Activated CD8-positive, alpha-beta T cell treated with anti-CD3 and anti-CD28 coated beads, Interleukin-2, amount 10 ng/mL, durations not matched to agents 7 days and 5 days (primary cell): ENCODE measurements at regions not wholly inside any gene's neighbourhood (a gene's known extent, or its start where the extent isn't known, plus 50 kb on each side); places are given as distances from the start of the nearest gene placed in this dataset.
"Not testable (repeated sequence)": the region's sequence is repeated elsewhere in the genome, so short reads cannot be mapped to it uniquely, and the experiment has no call there.

Source experiments
- ATAC-seq: fragments of 150-1000 bp; cut with Tn5 transposase; one replicate; pipeline ENCODE4 v1.10.0; 2021; ENCODE audit warnings: moderate library complexity
- CTCF ChIA-PET: fragments of 350-600 bp; sonication (Branson Sonifier 250); formaldehyde crosslinking; loops from one replicate; lab custom pipeline; 2021; ENCODE audit warnings: antibody characterized with exemption; lab: Charles Lee
- POLR2A ChIA-PET: fragments of 350-600 bp; sonication (Branson Sonifier 250); formaldehyde crosslinking; loops from one replicate; lab custom pipeline; 2021; ENCODE audit warnings: antibody characterized with exemption; lab: Charles Lee
- DNase-seq: peaks from one replicate; pipeline ENCODE4 v3.0.0-alpha.2; 2020
- H3K27ac Mint-ChIP-seq: one replicate; pipeline ENCODE4 v1.8.0; 2021; ENCODE audit warnings: mild to moderate bottlenecking, mixed read lengths
- H3K27me3 Mint-ChIP-seq: one replicate; pipeline ENCODE4 v1.8.0; 2021; ENCODE audit warnings: low read depth, mixed read lengths
- H3K36me3 Mint-ChIP-seq: one replicate; pipeline ENCODE4 v1.8.0; 2021; ENCODE audit warnings: low read depth, mixed read lengths
- H3K4me1 Mint-ChIP-seq: one replicate; pipeline ENCODE4 v1.8.0; 2021; ENCODE audit warnings: low read depth, mixed read lengths
- H3K4me3 Mint-ChIP-seq: one replicate; pipeline ENCODE4 v1.8.0; 2021; ENCODE audit warnings: mild to moderate bottlenecking, mixed read lengths
- H3K9me3 Mint-ChIP-seq: one replicate; pipeline ENCODE4 v1.8.0; 2022; ENCODE audit warnings: mixed read lengths; ENCODE audit not compliant: insufficient read depth

DNA sequence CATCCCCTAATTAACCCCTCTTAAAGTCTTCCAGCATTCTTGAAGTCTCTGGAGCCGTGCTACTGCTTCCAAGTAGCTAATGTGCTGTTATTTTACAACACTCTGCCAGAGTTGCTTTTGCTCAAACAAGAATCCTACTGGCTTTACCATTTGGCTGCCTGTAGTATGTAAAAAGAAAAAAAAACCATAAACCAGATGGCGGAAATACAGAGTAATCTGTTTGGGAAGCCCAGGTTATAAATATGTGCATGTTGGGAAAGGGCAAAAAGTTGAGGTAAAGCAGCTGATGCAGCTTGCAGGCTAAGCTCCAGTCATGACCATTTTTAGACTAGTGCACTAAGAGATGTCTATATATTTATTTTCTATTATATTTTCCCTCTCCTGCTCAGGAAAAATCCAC lies 313.2 kb upstream of the ETAA1 start:
- no peak overlapping the region for H3K27ac Mint-ChIP-seq
- no peaks in the 10 kb centered on the region for H3K36me3 Mint-ChIP-seq
- H3K4me3 Mint-ChIP-seq: no peak overlapping the region
- ATAC-seq (no peak), DNase-seq (no peak)
- no peaks in the 10 kb centered on the region for H3K27me3 Mint-ChIP-seq
- POLR2A ChIA-PET: no interaction called here
- CTCF ChIA-PET: no interaction called here
- H3K9me3 Mint-ChIP-seq: peaks cover 4% of the 10 kb centered on the region
- no peaks in the 10 kb centered on the region for H3K4me1 Mint-ChIP-seq

DNA sequence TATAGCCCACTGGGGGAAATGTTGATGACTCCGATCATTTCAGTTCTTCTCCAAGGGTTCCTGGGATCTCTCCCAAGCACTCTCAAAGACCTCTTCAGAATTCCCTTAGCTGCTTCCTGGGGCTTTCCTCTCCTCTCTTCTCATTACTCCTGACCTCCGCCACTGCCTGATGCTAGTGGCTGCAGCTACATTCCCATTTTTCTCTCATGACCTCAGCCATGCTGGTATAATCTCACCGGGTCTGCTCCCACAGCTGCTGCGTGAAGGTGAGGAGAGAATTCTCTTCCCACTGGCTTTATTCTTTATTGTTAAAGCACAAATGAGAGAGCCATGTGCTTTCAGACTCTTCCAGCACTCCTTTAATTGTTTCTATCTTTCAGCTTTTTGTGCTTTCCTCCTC lies 312.0 kb upstream of the ETAA1 start:
- Mint-ChIP-seq H3K27ac (no peak overlapping the region), H3K9me3 (peaks cover 4% of the 10 kb centered on the region), H3K4me1 (no peaks in the 10 kb centered on the region), H3K36me3 (no peaks in the 10 kb centered on the region), H3K27me3 (no peaks in the 10 kb centered on the region), H3K4me3 (no peak overlapping the region)
- no peak for DNase-seq
- ChIA-PET POLR2A (no interaction called here), CTCF (no interaction called here)
- ATAC-seq: no peak

DNA sequence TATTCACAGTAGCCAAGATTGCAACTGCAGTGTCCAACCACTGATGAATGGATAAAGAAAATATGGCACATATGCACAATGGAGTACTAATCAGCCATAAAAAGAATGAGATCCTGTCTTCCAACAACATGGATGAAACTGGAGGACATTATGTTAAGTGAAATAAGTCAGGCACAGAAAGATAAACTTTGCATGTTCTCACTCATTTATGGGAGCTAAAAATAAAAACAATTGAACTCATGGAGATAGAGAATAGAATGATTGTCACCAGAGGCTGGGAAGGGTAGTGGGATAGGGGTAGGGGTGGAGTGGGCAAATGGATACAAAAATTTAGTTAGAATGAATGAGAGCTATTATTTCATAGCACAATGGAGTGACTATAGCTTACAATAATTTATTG lies 305.5 kb upstream of the ETAA1 start:
- H3K9me3 Mint-ChIP-seq: no peaks in the 10 kb centered on the region
- H3K4me3 Mint-ChIP-seq: no peak overlapping the region
- H3K27ac Mint-ChIP-seq: no peak overlapping the region
- no peaks in the 10 kb centered on the region for H3K27me3 Mint-ChIP-seq
- ATAC-seq: no peak
- no peak for DNase-seq
- no peaks in the 10 kb centered on the region for H3K36me3 Mint-ChIP-seq
- POLR2A ChIA-PET: no interaction called here
- H3K4me1 Mint-ChIP-seq: no peaks in the 10 kb centered on the region
- CTCF ChIA-PET: no interaction called here

- Mint-ChIP-seq H3K4me1 (no peaks in the 10 kb centered on the region), H3K36me3 (no peaks in the 10 kb centered on the region), H3K27me3 (no peaks in the 10 kb centered on the region), H3K9me3 (no peaks in the 10 kb centered on the region), H3K4me3 (no peak overlapping the region), H3K27ac (no peak overlapping the region)
- no peak for DNase-seq
- ATAC-seq: no peak
- POLR2A ChIA-PET: no interaction called here
- CTCF ChIA-PET: no interaction called here
Measured at GRCh38 chr2:67095121-67095520, 302.0 kb upstream of the ETAA1 start.

DNA sequence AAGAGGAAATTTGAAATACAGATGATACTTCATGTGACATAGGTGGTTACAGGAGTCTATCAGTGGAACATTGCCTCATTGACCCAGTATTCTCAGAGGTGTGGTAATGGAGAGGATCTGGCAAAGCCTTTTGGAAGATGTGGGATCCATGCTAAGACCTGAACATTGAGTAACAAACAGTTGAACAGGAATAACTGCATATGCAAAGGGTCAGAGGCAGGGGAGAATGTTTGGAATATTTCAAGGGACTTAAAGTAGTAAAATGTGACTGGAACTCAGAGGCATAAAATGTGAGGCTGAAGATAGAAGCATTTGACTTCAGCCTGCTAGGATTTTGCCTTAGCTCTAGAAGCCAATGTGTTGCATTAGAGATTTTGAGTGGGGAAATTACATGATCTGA lies 300.2 kb upstream of the ETAA1 start:
- DNase-seq: no peak
- Mint-ChIP-seq H3K27ac (no peak overlapping the region), H3K4me3 (no peak overlapping the region), H3K27me3 (no peaks in the 10 kb centered on the region), H3K4me1 (no peaks in the 10 kb centered on the region), H3K9me3 (no peaks in the 10 kb centered on the region), H3K36me3 (no peaks in the 10 kb centered on the region)
- ChIA-PET CTCF (no interaction called here), POLR2A (no interaction called here)
- no peak for ATAC-seq

DNA sequence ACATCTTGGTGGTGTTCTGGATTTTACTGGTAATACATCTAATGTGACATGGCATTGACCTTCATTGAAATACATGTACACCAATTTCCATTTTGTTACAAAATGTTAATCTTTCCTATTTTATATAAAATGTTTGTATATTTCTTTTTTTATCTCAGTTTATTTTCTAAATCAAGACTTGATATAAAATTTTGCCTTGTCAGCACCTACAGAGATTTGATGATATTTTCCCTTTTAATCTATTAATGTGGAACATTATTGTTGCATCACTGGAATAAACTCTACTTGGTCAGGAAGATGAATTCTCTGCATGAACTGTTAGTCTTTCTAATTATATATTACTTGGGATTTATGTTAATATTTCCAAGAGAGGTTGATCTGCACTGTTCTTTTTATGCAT lies 294.0 kb upstream of the ETAA1 start:
- Mint-ChIP-seq H3K4me1 (no peaks in the 10 kb centered on the region), H3K4me3 (no peak overlapping the region), H3K27ac (no peak overlapping the region), H3K36me3 (no peaks in the 10 kb centered on the region), H3K27me3 (no peaks in the 10 kb centered on the region), H3K9me3 (peaks cover 5% of the 10 kb centered on the region)
- ChIA-PET CTCF (no interaction called here), POLR2A (no interaction called here)
- DNase-seq: no peak
- no peak for ATAC-seq

DNA sequence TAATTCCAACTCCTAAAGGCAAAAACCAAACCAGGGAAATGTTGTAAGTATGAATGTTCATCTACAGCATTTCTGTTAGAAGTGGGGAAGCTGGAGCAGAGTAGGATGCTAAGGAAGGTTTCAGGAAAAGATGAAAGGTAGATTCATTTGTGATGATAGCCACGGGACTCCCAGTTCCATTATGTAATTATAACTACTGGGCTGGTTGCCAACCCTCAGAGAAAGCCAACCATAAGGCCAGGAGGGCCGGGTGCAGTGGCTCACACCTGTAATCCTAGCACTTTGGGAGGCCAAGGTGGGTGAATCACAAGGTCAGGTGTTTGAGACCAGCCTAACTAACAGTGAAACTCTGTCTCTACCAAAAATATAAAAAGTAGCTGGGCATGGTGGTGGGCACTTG lies 288.9 kb upstream of the ETAA1 start:
- Mint-ChIP-seq H3K9me3 (peaks cover 5% of the 10 kb centered on the region), H3K36me3 (no peaks in the 10 kb centered on the region), H3K27ac (no peak overlapping the region), H3K4me1 (no peaks in the 10 kb centered on the region), H3K27me3 (no peaks in the 10 kb centered on the region), H3K4me3 (no peak overlapping the region)
- DNase-seq (no peak), ATAC-seq (no peak)
- ChIA-PET CTCF (no interaction called here), POLR2A (no interaction called here)

- DNase-seq (no peak), ATAC-seq (no peak)
- H3K27me3 Mint-ChIP-seq: no peaks in the 10 kb centered on the region
- ChIA-PET CTCF (no interaction called here), POLR2A (no interaction called here)
- H3K9me3 Mint-ChIP-seq: no peaks in the 10 kb centered on the region
- H3K36me3 Mint-ChIP-seq: no peaks in the 10 kb centered on the region
- no peak overlapping the region for H3K27ac Mint-ChIP-seq
- no peak overlapping the region for H3K4me3 Mint-ChIP-seq
- no peaks in the 10 kb centered on the region for H3K4me1 Mint-ChIP-seq
Measured at GRCh38 chr2:67124531-67124930, 272.6 kb upstream of the ETAA1 start.

DNA sequence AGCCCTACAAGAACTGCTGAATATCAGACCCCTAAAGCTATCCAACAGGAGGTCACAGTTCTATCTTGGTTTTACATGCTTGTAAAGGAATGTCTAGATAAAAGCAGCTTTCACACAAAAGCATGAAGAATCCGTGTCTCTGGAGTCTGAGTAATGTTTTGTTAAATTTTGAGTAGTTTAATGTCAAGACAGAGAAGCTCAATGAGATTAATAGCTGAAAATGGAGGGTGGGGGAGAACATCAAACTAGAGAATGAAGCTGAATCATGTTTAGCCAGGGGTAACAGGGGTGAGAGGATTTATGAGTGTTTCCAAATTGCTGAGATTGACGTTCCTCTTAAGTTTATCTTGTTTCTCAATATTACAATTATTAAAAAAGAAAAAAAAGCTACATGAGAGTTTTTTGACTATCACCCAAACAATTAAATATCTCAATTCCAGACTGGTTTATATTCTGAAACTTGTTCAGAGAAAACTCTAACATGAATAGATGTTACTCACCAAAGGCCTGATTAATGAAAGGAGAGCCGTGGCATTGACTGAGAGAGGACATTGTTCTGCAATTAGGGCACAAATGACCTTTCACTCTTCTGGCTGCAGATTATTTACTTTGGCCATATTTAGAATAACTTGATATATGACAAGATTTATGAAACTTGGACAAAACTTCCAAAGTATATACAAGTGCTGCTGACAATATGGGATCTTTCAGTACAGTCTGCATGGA lies 266.4 kb upstream of the ETAA1 start:
- no peak for ATAC-seq
- POLR2A ChIA-PET: no interaction called here
- no peak overlapping the region for H3K4me3 Mint-ChIP-seq
- no peaks in the 10 kb centered on the region for H3K36me3 Mint-ChIP-seq
- no peaks in the 10 kb centered on the region for H3K4me1 Mint-ChIP-seq
- H3K9me3 Mint-ChIP-seq: peaks cover 3% of the 10 kb centered on the region
- H3K27ac Mint-ChIP-seq: no peak overlapping the region
- DNase-seq: no peak
- CTCF ChIA-PET: no interaction called here
- no peaks in the 10 kb centered on the region for H3K27me3 Mint-ChIP-seq

DNA sequence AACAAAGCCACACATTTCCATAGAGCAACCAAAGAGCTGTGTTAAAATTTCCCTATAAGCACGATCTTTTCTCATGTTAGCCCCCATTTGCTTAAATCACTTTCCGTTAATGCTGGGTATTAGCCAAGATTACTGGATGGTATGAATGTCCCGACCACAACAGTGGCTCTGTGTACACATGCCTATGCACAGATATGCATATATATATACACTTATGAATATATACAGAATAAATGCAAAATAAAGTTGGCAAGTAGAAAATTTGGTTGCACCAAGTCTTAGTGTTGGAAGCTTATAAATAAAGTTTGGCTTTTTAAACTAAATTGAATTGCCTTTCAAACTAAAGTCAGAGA lies 265.9 kb upstream of the ETAA1 start:
- Mint-ChIP-seq H3K4me1 (no peaks in the 10 kb centered on the region), H3K9me3 (peaks cover 3% of the 10 kb centered on the region), H3K27me3 (no peaks in the 10 kb centered on the region), H3K36me3 (no peaks in the 10 kb centered on the region), H3K4me3 (no peak overlapping the region), H3K27ac (no peak overlapping the region)
- ChIA-PET CTCF (no interaction called here), POLR2A (no interaction called here)
- DNase-seq (no peak), ATAC-seq (no peak)

- H3K36me3 Mint-ChIP-seq, H3K27me3 Mint-ChIP-seq, H3K9me3 Mint-ChIP-seq, ATAC-seq, H3K4me1 Mint-ChIP-seq, POLR2A ChIA-PET, CTCF ChIA-PET, H3K27ac Mint-ChIP-seq, DNase-seq, H3K4me3 Mint-ChIP-seq: not testable (repeated sequence)
Measured at GRCh38 chr2:67132441-67132940, 264.6 kb upstream of the ETAA1 start.

DNA sequence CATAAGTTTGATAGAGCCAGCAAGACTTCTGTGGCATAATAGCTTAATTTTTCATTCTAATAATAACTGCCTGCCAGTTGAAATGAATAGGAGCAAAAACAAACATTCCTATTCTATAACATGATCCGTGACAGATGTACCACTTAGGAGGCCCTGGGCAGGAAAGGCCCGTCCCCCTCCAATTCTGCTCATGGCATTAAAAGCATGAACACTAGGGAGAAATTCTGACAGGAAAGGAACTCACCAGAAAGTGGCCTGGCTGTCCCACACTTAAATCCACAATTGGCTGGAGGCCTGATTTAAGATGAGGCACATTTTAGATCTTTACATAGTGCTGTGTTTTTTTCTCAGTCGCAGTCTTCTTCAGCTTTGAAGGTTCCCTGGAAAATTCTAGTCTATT lies 261.9 kb upstream of the ETAA1 start:
- H3K4me1 Mint-ChIP-seq: no peaks in the 10 kb centered on the region
- no peak overlapping the region for H3K4me3 Mint-ChIP-seq
- H3K36me3 Mint-ChIP-seq: no peaks in the 10 kb centered on the region
- DNase-seq: no peak
- H3K27ac Mint-ChIP-seq: no peak overlapping the region
- no peak for ATAC-seq
- POLR2A ChIA-PET: no interaction called here
- CTCF ChIA-PET: no interaction called here
- no peaks in the 10 kb centered on the region for H3K27me3 Mint-ChIP-seq
- H3K9me3 Mint-ChIP-seq: peaks cover 3% of the 10 kb centered on the region

GRCh38 chr2:67137699-67138098 lies 259.4 kb upstream of the ETAA1 start:
- Mint-ChIP-seq H3K36me3 (no peaks in the 10 kb centered on the region), H3K27me3 (no peaks in the 10 kb centered on the region), H3K4me3 (no peak overlapping the region), H3K27ac (no peak overlapping the region), H3K9me3 (peaks cover 7% of the 10 kb centered on the region), H3K4me1 (no peaks in the 10 kb centered on the region)
- CTCF ChIA-PET: no interaction called here
- POLR2A ChIA-PET: no interaction called here
- ATAC-seq (no peak), DNase-seq (no peak)
